GM13976 (cell line): ENCODE measurements at regions not wholly inside any gene's neighbourhood (a gene's known extent, or its start where the extent isn't known, plus 50 kb on each side); places are given as distances from the start of the nearest gene placed in this dataset.

Experiments used
- DNase-seq: peaks from one replicate; pipeline ENCODE4 v3.0.0; 2012; ENCODE audit warnings: low spot score
- CTCF ChIP-seq: IDR thresholded peaks from 2 replicates; pipeline ENCODE4 v1.5.1; 2012; ENCODE audit warnings: borderline replicate concordance, mild to moderate bottlenecking; ENCODE audit not compliant: insufficient read depth; ENCODE audit errors: extremely low read depth, missing control alignments, control extremely low read depth
- in situ Hi-C: fragments of 300-500 bp; cut with MboI; formaldehyde crosslinking; loops from one replicate; pipeline ENCODE4 v1.12.0; 2022; ENCODE audit warnings: low sequenced_read_pairs, mixed read lengths, inconsistent platforms; ENCODE audit not compliant: unreplicated experiment

- no peak for TF ChIP-seq CTCF
- in situ Hi-C loops = no loop called here
- no peak for DNase-seq
Measured at GRCh38 chr5:60365001-60365400, 335.0 kb downstream of the DEPDC1B start.

GRCh38 chr5:60362158-60362557, 337.8 kb downstream of the DEPDC1B start:
- no peak for DNase-seq
- in situ Hi-C loops = no loop called here
- no peak for TF ChIP-seq CTCF

- in situ Hi-C loops = no loop called here
- no peak for TF ChIP-seq CTCF
- DNase-seq = no peak
Measured at GRCh38 chr5:60360355-60360754, 339.6 kb downstream of the DEPDC1B start.

- no peak for TF ChIP-seq CTCF
- in situ Hi-C loops = no loop called here
- DNase-seq = no peak
Measured at GRCh38 chr5:60357302-60357701, 342.7 kb downstream of the DEPDC1B start.

- in situ Hi-C loops = no loop called here
- TF ChIP-seq CTCF = no peak
- no peak for DNase-seq
Measured at GRCh38 chr5:60356745-60357144, 343.2 kb downstream of the DEPDC1B start.

GRCh38 chr5:60355181-60355580, 344.8 kb downstream of the DEPDC1B start:
- no peak for TF ChIP-seq CTCF
- in situ Hi-C loops = no loop called here
- no peak for DNase-seq

GRCh38 chr5:60354311-60354710, 345.7 kb downstream of the DEPDC1B start:
- in situ Hi-C loops = no loop called here
- no peak for DNase-seq
- no peak for TF ChIP-seq CTCF
